HepG2 (cell line): ENCODE measurements at regions not wholly inside any gene's neighbourhood (a gene's known extent, or its start where the extent isn't known, plus 50 kb on each side); places are given as distances from the start of the nearest gene placed in this dataset.

Experiments used
- ARID2 ChIP-seq: sonication (generic); formaldehyde crosslinking; IDR thresholded peaks from 2 replicates; pipeline ENCODE4 v1.8.1; 2022; ENCODE audit warnings: mild to moderate bottlenecking, missing genetic modification reagents, borderline replicate concordance
- BRD4 ChIP-seq: sonication (generic); formaldehyde crosslinking; IDR thresholded peaks from 2 replicates; pipeline ENCODE4 v1.4.0; 2020; ENCODE audit warnings: missing genetic modification reagents
- FOSL2 ChIP-seq: sonication (generic); formaldehyde crosslinking; IDR thresholded peaks from 2 replicates; pipeline ENCODE4 v1.4.0; 2020; ENCODE audit warnings: missing genetic modification reagents
- HMG20B ChIP-seq: conservative IDR thresholded peaks from 2 replicates; pipeline ENCODE4 v1.6.1; 2016; ENCODE audit warnings: missing genetic modification reagents, missing compliant biosample characterization
- ISL2 ChIP-seq: sonication (generic); formaldehyde crosslinking; IDR thresholded peaks from 2 replicates; pipeline ENCODE4 v1.5.0; 2020; ENCODE audit warnings: missing genetic modification reagents
- KMT2B ChIP-seq: IDR thresholded peaks from 2 replicates; pipeline ENCODE4 v1.6.1; 2016; ENCODE audit warnings: missing genetic modification reagents, missing compliant biosample characterization
- MZF1 ChIP-seq: sonication (generic); formaldehyde crosslinking; IDR thresholded peaks from 2 replicates; pipeline ENCODE4 v1.8.1; 2023; ENCODE audit warnings: mild to moderate bottlenecking, missing genetic modification reagents, borderline replicate concordance
- NFATC3 ChIP-seq: sonication (generic); formaldehyde crosslinking; IDR thresholded peaks from 2 replicates; pipeline ENCODE4 v1.5.1; 2020; ENCODE audit warnings: mild to moderate bottlenecking, missing genetic modification reagents
- SMYD3 ChIP-seq: sonication (generic); formaldehyde crosslinking; IDR thresholded peaks from 2 replicates; pipeline ENCODE4 v1.8.1; 2023; ENCODE audit warnings: mild to moderate bottlenecking, missing genetic modification reagents
- SP4 ChIP-seq: sonication (generic); formaldehyde crosslinking; IDR thresholded peaks from 2 replicates; pipeline ENCODE4 v1.8.1; 2023; ENCODE audit warnings: mild to moderate bottlenecking, missing genetic modification reagents
- ZNF431 ChIP-seq: sonication (generic); formaldehyde crosslinking; IDR thresholded peaks from 2 replicates; pipeline ENCODE4 v1.9.0; 2022; ENCODE audit warnings: missing genetic modification reagents, low read depth, mild to moderate bottlenecking, borderline replicate concordance
- ZNF550 ChIP-seq: sonication (generic); formaldehyde crosslinking; IDR thresholded peaks from 2 replicates; pipeline ENCODE4 v1.4.0; 2020; ENCODE audit warnings: mild to moderate bottlenecking, missing genetic modification reagents, borderline replicate concordance
- TF ChIP-seq, protein P1 (sequence below): sonication (generic); formaldehyde crosslinking; IDR thresholded peaks from 2 replicates; pipeline ENCODE4 v1.8.0; 2022; ENCODE audit warnings: missing genetic modification reagents, low read depth, mild to moderate bottlenecking, borderline replicate concordance
- TF ChIP-seq, protein P2 (sequence below), 2 experiments: sonication (generic) in 1 of 2; formaldehyde crosslinking in 1 of 2; IDR thresholded peaks; 2 replicates each; pipeline versions ENCODE4 v1.5.1 to v1.6.1; 2011 to 2020; ENCODE audit warnings: borderline replicate concordance in 1 of 2, low read depth in 1 of 2, low read length in 1 of 2, mild to moderate bottlenecking in 1 of 2, missing genetic modification reagents in 1 of 2, moderate library complexity in 1 of 2
- TF ChIP-seq, protein P3 (sequence below): IDR thresholded peaks from 2 replicates; pipeline ENCODE4 v1.6.1; 2012; ENCODE audit warnings: low read depth, low read length, improper control_type of control experiment
- TF ChIP-seq, protein P4 (sequence below): sonication (generic); formaldehyde crosslinking; IDR thresholded peaks from 2 replicates; pipeline ENCODE4 v1.4.0; 2020; ENCODE audit warnings: missing genetic modification reagents
- TF ChIP-seq, protein P5 (sequence below): sonication (generic); formaldehyde crosslinking; IDR thresholded peaks from 2 replicates; pipeline ENCODE4 v1.5.0; 2020; ENCODE audit warnings: missing genetic modification reagents
- TF ChIP-seq, protein P6 (sequence below): sonication (generic); formaldehyde crosslinking; IDR thresholded peaks from 2 replicates; pipeline ENCODE4 v1.4.0; 2020; ENCODE audit warnings: missing genetic modification reagents, mild to moderate bottlenecking, borderline replicate concordance

DNA sequence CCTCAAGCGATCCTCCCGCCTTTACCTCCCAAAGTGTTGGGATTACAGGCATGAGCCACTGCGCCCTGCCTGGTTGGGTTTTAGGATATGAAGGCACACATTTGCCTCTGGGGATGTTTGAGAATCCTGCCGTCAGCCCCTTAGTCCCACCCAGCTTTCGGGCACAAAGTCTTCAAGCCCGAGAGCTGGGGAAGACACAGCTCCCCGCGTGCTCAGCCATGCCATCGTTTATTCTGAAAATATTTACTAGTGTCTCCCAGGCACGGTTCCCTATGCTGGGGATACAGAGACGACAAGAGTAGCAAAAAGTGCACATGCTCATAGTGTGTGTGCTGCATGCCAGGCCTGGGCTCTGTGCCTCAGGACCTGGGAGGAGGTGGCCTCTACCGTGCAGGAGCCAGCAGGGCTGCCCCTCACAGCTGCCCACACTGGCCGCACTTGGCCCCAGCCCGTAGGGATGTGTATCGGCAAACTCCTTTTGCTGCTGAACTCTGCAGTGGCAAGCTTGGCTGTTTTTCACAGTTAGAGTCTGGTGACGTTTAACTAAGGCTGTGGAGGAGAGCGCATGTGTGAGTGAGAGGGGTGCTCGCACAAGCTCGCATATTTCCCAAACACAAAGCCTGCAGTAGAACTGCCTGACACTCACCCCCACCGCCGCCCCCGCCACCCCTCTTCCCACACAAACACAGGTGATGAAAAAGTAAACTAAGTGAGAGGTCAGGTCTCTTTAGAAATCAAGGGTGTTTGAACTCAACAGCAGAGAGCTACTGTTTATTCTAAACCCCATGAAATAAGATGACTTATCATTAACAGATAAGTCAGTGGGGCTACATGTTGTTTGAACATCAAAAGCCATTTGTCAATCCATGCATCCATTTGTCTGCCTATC, 266.4 kb downstream of the MRTFB start (continued):
- TF ChIP-seq, protein P1, sequence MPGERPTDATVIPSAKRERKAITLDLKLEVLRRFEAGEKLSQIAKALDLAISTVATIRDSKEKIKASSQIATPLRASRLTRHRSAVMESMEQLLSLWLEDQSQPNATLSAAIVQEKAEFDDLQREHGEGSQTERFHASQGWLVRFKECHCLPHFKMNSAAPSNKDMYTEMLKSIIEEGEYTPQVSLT (CRISPR knock-in tag) = no peak
- TF ChIP-seq SP4 (CRISPR knock-in tag) (no peak), NFATC3 (no peak), SMYD3 (CRISPR knock-in tag) (no peak), ARID2 (CRISPR knock-in tag) (no peak), KMT2B (CRISPR knock-in tag) (peak; percentile 69; the same call in 1 of the 2 replicates), BRD4 (CRISPR knock-in tag) (peak; percentile 47; the same call in 1 of the 2 replicates), ZNF550 (CRISPR knock-in tag) (no peak), FOSL2 (CRISPR knock-in tag) (peak; percentile 48; the same call in 1 of the 2 replicates), HMG20B (CRISPR knock-in tag) (peak; percentile 31; the same call in 1 of the 2 replicates), MZF1 (0 out of 2 replicates have a peak, but pooled peaks have one; percentile 29), ZNF431 (CRISPR knock-in tag) (no peak), ISL2 (CRISPR knock-in tag) (0 out of 2 replicates have a peak, but pooled peaks have one; percentile 43)
- TF ChIP-seq, protein P2, sequence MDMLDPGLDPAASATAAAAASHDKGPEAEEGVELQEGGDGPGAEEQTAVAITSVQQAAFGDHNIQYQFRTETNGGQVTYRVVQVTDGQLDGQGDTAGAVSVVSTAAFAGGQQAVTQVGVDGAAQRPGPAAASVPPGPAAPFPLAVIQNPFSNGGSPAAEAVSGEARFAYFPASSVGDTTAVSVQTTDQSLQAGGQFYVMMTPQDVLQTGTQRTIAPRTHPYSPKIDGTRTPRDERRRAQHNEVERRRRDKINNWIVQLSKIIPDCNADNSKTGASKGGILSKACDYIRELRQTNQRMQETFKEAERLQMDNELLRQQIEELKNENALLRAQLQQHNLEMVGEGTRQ (IDR thresholded peaks at IDR 0.05; ENCODE audit: low read depth, low read length) = no peak
- TF ChIP-seq, protein P2 (CRISPR knock-in tag; IDR thresholded peaks at IDR 0.05; ENCODE audit: borderline replicate concordance) = 0 out of 2 replicates have a peak, but pooled peaks have one; percentile 0
- TF ChIP-seq, protein P3, sequence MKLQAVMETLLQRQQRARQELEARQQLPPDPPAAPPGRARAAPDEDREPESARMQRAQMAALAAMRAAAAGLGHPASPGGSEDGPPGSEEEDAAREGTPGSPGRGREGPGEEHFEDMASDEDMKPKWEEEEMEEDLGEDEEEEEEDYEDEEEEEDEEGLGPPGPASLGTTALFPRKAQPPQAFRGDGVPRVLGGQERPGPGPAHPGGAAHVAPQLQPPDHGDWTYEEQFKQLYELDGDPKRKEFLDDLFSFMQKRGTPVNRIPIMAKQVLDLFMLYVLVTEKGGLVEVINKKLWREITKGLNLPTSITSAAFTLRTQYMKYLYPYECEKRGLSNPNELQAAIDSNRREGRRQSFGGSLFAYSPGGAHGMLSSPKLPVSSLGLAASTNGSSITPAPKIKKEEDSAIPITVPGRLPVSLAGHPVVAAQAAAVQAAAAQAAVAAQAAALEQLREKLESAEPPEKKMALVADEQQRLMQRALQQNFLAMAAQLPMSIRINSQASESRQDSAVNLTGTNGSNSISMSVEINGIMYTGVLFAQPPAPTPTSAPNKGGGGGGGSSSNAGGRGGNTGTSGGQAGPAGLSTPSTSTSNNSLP = no peak
- TF ChIP-seq, protein P4, sequence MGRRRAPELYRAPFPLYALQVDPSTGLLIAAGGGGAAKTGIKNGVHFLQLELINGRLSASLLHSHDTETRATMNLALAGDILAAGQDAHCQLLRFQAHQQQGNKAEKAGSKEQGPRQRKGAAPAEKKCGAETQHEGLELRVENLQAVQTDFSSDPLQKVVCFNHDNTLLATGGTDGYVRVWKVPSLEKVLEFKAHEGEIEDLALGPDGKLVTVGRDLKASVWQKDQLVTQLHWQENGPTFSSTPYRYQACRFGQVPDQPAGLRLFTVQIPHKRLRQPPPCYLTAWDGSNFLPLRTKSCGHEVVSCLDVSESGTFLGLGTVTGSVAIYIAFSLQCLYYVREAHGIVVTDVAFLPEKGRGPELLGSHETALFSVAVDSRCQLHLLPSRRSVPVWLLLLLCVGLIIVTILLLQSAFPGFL = no peak
- TF ChIP-seq, protein P5, sequence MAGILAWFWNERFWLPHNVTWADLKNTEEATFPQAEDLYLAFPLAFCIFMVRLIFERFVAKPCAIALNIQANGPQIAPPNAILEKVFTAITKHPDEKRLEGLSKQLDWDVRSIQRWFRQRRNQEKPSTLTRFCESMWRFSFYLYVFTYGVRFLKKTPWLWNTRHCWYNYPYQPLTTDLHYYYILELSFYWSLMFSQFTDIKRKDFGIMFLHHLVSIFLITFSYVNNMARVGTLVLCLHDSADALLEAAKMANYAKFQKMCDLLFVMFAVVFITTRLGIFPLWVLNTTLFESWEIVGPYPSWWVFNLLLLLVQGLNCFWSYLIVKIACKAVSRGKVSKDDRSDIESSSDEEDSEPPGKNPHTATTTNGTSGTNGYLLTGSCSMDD (CRISPR knock-in tag) = 0 out of 2 replicates have a peak, but pooled peaks have one; percentile 60
- TF ChIP-seq, protein P6, sequence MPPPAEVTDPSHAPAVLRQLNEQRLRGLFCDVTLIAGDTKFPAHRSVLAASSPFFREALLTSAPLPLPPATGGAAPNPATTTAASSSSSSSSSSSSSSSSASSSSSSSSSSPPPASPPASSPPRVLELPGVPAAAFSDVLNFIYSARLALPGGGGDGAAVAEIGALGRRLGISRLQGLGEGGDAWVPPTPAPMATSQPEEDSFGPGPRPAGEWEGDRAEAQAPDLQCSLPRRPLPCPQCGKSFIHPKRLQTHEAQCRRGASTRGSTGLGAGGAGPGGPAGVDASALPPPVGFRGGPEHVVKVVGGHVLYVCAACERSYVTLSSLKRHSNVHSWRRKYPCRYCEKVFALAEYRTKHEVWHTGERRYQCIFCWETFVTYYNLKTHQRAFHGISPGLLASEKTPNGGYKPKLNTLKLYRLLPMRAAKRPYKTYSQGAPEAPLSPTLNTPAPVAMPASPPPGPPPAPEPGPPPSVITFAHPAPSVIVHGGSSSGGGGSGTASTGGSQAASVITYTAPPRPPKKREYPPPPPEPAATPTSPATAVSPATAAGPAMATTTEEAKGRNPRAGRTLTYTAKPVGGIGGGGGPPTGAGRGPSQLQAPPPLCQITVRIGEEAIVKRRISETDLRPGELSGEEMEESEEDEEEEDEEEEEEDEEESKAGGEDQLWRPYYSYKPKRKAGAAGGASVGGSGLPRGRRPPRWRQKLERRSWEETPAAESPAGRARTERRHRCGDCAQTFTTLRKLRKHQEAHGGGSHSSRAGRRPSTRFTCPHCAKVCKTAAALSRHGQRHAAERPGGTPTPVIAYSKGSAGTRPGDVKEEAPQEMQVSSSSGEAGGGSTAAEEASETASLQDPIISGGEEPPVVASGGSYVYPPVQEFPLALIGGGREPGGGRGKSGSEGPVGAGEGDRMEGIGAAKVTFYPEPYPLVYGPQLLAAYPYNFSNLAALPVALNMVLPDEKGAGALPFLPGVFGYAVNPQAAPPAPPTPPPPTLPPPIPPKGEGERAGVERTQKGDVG (CRISPR knock-in tag) = peak; percentile 65
